Gastrocnemius medialis (tissue), 4 donors: ENCODE measurements at regions not wholly inside any gene's neighbourhood (a gene's known extent, or its start where the extent isn't known, plus 50 kb on each side); places are given as distances from the start of the nearest gene placed in this dataset.

Source experiments
- ATAC-seq, 2 donors: fragments of 150-250 bp; one replicate each; pipeline ENCODE4 v1.9.1; 2016
- DNase-seq, 2 donors: peaks; one replicate each; pipeline ENCODE4 v3.0.0-alpha.2; 2019
- H3K27ac ChIP-seq, 4 donors: fragments of 200-600 bp; sonication (generic); 1 replicate in 1 of 4; 2 replicates in 3 of 4; pipeline ENCODE4 v1.5.1; 2016 to 2018; ENCODE audit warnings: mild to moderate bottlenecking in 2 of 4, moderate library complexity in 1 of 4
- H3K27me3 ChIP-seq, 3 donors: fragments of 200-600 bp; sonication (generic) in 2 of 3; 1 replicate in 1 of 3; 2 replicates in 2 of 3; pipeline versions ENCODE4 v1.5.1 to v1.6.0; 2016 to 2019; ENCODE audit warnings: mild to moderate bottlenecking in 1 of 3, moderate library complexity in 1 of 3
- H3K36me3 ChIP-seq, 2 donors: fragments of 200-600 bp; sonication (generic) in 1 of 2; one replicate each; pipeline ENCODE4 v1.5.1; 2017 to 2018
- H3K4me1 ChIP-seq, 2 donors: fragments of 200-600 bp; sonication (generic) in 1 of 2; one replicate each; pipeline ENCODE4 v1.5.1; 2016 to 2017; ENCODE audit warnings: mild to moderate bottlenecking in 2 of 2
- H3K4me3 ChIP-seq, 4 donors: fragments of 200-600 bp; sonication (generic) in 3 of 4; 1 replicate in 1 of 4; 2 replicates in 3 of 4; pipeline ENCODE4 v1.5.1; 2016 to 2019; ENCODE audit warnings: mild to moderate bottlenecking in 2 of 4
- H3K9me3 ChIP-seq, 3 donors: fragments of 200-600 bp; sonication (generic) in 2 of 3; 1 replicate in 1 of 3; 2 replicates in 2 of 3; pipeline ENCODE4 v1.5.1; 2016 to 2019
- POLR2A ChIP-seq, 2 donors: fragments of 450-650 bp; IDR thresholded peaks; one replicate each; pipeline ENCODE4 v1.6.1; 2017; ENCODE audit warnings: antibody characterized with exemption in 2 of 2, mild to moderate bottlenecking in 2 of 2, moderate library complexity in 2 of 2
- in situ Hi-C, 4 donors: fragments of 200-750 bp; cut with MboI; loops; one replicate each; pipeline versions ENCODE4 v1.15.0 to v1.8.0; 2017; ENCODE audit warnings: low sequenced_read_pairs in 4 of 4
- intact Hi-C: fragments of 100-400 bp; cut with DNase I; formaldehyde crosslinking; loops from one replicate; pipeline ENCODE4 v1.15.1; 2023; ENCODE audit warnings: low total_unique reads
- TF ChIP-seq, protein P1 (sequence below), 5 experiments: fragments of 450-650 bp in 3 of 5; fragments of 200-600 bp in 2 of 5; sonication (generic) in 2 of 5; IDR thresholded peaks in 4 of 5; conservative IDR thresholded peaks in 1 of 5; 1 replicate in 4 of 5; 2 replicates in 1 of 5; pipeline ENCODE4 v1.5.1; 2016 to 2019; ENCODE audit warnings: antibody characterized with exemption in 5 of 5, mild to moderate bottlenecking in 3 of 5, moderate library complexity in 3 of 5

GRCh38 chr21:23017989-23018388 lies 2019.8 kb downstream of the NCAM2 start:
- ATAC-seq = no peak
- intact Hi-C loops (no loop called here), in situ Hi-C loops (no loop called here)
- H3K4me1 ChIP-seq = no peaks in the 10 kb centered on the region
- no peak overlapping the region for H3K27ac ChIP-seq
- no peak for TF ChIP-seq POLR2A (IDR thresholded peaks at IDR 0.05)
- TF ChIP-seq, protein P1, sequence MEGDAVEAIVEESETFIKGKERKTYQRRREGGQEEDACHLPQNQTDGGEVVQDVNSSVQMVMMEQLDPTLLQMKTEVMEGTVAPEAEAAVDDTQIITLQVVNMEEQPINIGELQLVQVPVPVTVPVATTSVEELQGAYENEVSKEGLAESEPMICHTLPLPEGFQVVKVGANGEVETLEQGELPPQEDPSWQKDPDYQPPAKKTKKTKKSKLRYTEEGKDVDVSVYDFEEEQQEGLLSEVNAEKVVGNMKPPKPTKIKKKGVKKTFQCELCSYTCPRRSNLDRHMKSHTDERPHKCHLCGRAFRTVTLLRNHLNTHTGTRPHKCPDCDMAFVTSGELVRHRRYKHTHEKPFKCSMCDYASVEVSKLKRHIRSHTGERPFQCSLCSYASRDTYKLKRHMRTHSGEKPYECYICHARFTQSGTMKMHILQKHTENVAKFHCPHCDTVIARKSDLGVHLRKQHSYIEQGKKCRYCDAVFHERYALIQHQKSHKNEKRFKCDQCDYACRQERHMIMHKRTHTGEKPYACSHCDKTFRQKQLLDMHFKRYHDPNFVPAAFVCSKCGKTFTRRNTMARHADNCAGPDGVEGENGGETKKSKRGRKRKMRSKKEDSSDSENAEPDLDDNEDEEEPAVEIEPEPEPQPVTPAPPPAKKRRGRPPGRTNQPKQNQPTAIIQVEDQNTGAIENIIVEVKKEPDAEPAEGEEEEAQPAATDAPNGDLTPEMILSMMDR (IDR thresholded peaks at IDR 0.05 in 4 of 5, conservative IDR thresholded peaks at IDR 0.05 in 1 of 5) = no peak
- DNase-seq = no peak
- no peak overlapping the region for H3K4me3 ChIP-seq
- no peaks in the 10 kb centered on the region for H3K27me3 ChIP-seq
- H3K36me3 ChIP-seq = no peaks in the 10 kb centered on the region
- H3K9me3 ChIP-seq = no peaks in the 10 kb centered on the region

DNA sequence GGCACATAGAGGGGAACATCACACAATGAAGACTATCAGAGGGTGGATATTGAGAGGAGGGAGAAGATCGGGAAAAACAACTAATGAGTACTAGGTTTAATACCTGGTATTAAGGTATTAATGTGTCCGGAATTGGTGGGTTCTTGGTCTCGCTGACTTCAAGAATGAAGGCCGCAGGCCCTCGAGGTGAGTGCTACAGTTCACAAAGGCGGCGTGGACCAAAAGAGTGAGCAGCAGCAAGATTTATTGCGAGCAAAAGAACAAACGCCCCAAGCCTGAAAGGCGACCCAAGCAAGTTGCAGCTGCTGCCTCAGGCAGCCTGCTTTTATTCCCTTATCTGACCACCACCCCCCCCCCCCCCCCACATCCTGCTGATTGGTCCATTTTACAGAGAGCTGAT lies 2022.8 kb downstream of the NCAM2 start:
- no peaks in the 10 kb centered on the region for H3K36me3 ChIP-seq
- DNase-seq (no peak), ATAC-seq (no peak)
- H3K27me3 ChIP-seq = no peaks in the 10 kb centered on the region
- intact Hi-C loops (no loop called here), in situ Hi-C loops (no loop called here)
- no peaks in the 10 kb centered on the region for H3K9me3 ChIP-seq
- no peak for TF ChIP-seq POLR2A (IDR thresholded peaks at IDR 0.05)
- TF ChIP-seq, protein P1 (IDR thresholded peaks at IDR 0.05 in 4 of 5, conservative IDR thresholded peaks at IDR 0.05 in 1 of 5) = no peak
- no peak overlapping the region for H3K4me3 ChIP-seq
- no peak overlapping the region for H3K27ac ChIP-seq
- H3K4me1 ChIP-seq = no peaks in the 10 kb centered on the region

- no peak for TF ChIP-seq POLR2A (IDR thresholded peaks at IDR 0.05)
- TF ChIP-seq, protein P1 (IDR thresholded peaks at IDR 0.05 in 4 of 5, conservative IDR thresholded peaks at IDR 0.05 in 1 of 5) = no peak
- no peaks in the 10 kb centered on the region for H3K9me3 ChIP-seq
- intact Hi-C loops (no loop called here), in situ Hi-C loops (no loop called here)
- ATAC-seq = no peak
- H3K4me1 ChIP-seq = no peaks in the 10 kb centered on the region
- no peaks in the 10 kb centered on the region for H3K27me3 ChIP-seq
- no peak overlapping the region for H3K27ac ChIP-seq
- no peak overlapping the region for H3K4me3 ChIP-seq
- no peaks in the 10 kb centered on the region for H3K36me3 ChIP-seq
- no peak for DNase-seq
Measured at GRCh38 chr21:23021481-23021880, 2023.3 kb downstream of the NCAM2 start.

DNA sequence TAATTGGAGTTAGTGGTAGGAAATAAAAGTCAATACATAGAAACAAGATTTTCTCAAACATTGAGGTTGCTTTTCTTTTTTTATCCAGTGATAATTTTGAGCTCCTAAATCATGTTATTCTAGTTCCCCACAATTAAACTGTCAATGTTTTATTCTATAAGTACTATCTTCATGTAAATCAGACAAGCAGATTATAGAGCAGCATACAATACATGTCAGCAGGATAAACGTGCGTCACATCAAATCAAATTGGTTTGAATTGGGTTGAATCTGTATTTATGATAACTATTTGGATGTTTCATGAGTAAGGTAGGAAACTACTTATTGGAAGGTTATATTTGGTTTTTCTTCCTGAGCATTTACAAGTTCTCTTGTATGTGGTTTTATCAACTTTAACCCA lies 2028.7 kb downstream of the NCAM2 start:
- Histone ChIP-seq H3K9me3 (no peaks in the 10 kb centered on the region), H3K27ac (no peak overlapping the region), H3K4me3 (no peak overlapping the region), H3K36me3 (no peaks in the 10 kb centered on the region), H3K27me3 (no peaks in the 10 kb centered on the region), H3K4me1 (no peaks in the 10 kb centered on the region)
- intact Hi-C loops = no loop called here
- DNase-seq (no peak), ATAC-seq (no peak)
- TF ChIP-seq POLR2A (IDR thresholded peaks at IDR 0.05) = no peak
- TF ChIP-seq, protein P1 (IDR thresholded peaks at IDR 0.05 in 4 of 5, conservative IDR thresholded peaks at IDR 0.05 in 1 of 5) = no peak
- in situ Hi-C loops = no loop called here

DNA sequence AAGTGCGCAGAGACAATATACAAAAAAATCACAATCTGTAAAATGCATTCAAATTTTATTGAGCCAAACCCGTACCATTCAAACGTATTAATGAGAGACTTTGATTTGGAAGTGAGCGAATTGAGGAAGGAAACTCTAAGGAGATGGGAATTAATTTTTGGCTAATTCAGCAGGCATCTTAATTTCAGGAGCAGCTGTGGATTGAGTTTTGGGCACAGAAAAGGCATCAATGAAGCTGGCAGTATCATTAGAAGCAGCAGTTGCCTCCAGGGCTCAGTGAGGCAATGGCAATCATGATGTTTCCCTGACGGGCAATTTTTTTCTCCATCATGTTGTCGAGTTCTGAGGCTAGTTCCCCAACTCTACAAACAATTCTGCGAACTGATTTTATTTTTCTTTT lies 2041.6 kb downstream of the NCAM2 start:
- Histone ChIP-seq H3K9me3 (no peaks in the 10 kb centered on the region), H3K27me3 (no peaks in the 10 kb centered on the region), H3K36me3 (no peaks in the 10 kb centered on the region), H3K4me3 (no peak overlapping the region), H3K27ac (no peak overlapping the region), H3K4me1 (no peaks in the 10 kb centered on the region)
- in situ Hi-C loops (no loop called here), intact Hi-C loops (no loop called here)
- TF ChIP-seq POLR2A (IDR thresholded peaks at IDR 0.05) = no peak
- TF ChIP-seq, protein P1 (IDR thresholded peaks at IDR 0.05 in 4 of 5, conservative IDR thresholded peaks at IDR 0.05 in 1 of 5) = no peak
- DNase-seq = no peak
- ATAC-seq = no peak
